ENCODE measurements at regions not wholly inside any gene's neighbourhood (a gene's known extent, or its start where the extent isn't known, plus 50 kb on each side); places are given as distances from the start of the nearest gene placed in this dataset.

DNA sequence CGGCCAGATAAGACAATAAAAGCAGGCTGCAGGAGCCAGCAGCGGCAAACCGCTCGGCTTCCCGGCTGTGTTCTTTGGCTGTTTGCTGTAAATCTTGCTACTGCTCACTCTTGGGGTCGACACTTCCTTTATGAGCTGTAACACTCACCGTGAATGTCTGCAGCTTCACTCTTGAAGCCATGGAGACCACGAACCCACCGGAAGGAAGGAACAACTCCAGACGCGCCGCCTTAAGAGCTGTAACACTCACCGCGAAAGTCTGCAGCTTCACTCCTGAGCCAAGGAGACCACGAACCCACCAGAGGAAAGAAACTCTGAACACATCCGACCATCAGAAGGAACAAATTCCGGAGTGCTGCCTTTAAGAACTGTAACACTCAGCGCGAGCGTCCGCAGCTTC is 451.7 kb downstream of the AGTPBP1 start:
- H3F3A ChIP-seq (ENCODE audit: low read depth) = 0 out of 2 replicates have a peak, but pooled peaks cover 3% of the 10 kb centered on the region
- peak overlapping the region; percentile 46 for H3K4me2 ChIP-seq (ENCODE audit: low read depth, low read length, poor library complexity, severe bottlenecking)
- H3K9me3 ChIP-seq (ENCODE audit: insufficient read depth, low read depth, low read length) = no peaks in the 10 kb centered on the region
- H3K79me2 ChIP-seq (ENCODE audit: insufficient read depth, low read length) = no peaks in the 10 kb centered on the region
- peaks cover 16% of the 10 kb centered on the region for H3K27me3 ChIP-seq (ENCODE audit: insufficient read depth, low read length, poor library complexity, severe bottlenecking)
- no peak overlapping the region for H3K9ac ChIP-seq (ENCODE audit: low read depth, low read length, poor library complexity, severe bottlenecking)
- no peaks in the 10 kb centered on the region for H3K9me2 ChIP-seq (replicated peaks; ENCODE audit: low read depth, low read length)
- peak overlapping the region; percentile 14 for H3K4me3 ChIP-seq (ENCODE audit: low read length, poor library complexity, severe bottlenecking)
- no peaks in the 10 kb centered on the region for H4K20me1 ChIP-seq (ENCODE audit: insufficient read depth, low read length, poor library complexity, severe bottlenecking)
- H2AFZ ChIP-seq (ENCODE audit: low read length) = no peak overlapping the region
- H3K4me1 ChIP-seq (ENCODE audit: insufficient read depth, low read length, poor library complexity, severe bottlenecking) = peaks cover 7% of the 10 kb centered on the region
- H3K36me3 ChIP-seq (ENCODE audit: insufficient read depth, low read length) = no peaks in the 10 kb centered on the region
- TF ChIP-seq EZH2phosphoT487 (IDR thresholded peaks at IDR 0.05; ENCODE audit: borderline replicate concordance) = peak; percentile 32; the same call in 1 of the 2 replicates
- TF ChIP-seq, protein P1, sequence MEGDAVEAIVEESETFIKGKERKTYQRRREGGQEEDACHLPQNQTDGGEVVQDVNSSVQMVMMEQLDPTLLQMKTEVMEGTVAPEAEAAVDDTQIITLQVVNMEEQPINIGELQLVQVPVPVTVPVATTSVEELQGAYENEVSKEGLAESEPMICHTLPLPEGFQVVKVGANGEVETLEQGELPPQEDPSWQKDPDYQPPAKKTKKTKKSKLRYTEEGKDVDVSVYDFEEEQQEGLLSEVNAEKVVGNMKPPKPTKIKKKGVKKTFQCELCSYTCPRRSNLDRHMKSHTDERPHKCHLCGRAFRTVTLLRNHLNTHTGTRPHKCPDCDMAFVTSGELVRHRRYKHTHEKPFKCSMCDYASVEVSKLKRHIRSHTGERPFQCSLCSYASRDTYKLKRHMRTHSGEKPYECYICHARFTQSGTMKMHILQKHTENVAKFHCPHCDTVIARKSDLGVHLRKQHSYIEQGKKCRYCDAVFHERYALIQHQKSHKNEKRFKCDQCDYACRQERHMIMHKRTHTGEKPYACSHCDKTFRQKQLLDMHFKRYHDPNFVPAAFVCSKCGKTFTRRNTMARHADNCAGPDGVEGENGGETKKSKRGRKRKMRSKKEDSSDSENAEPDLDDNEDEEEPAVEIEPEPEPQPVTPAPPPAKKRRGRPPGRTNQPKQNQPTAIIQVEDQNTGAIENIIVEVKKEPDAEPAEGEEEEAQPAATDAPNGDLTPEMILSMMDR (conservative IDR thresholded peaks at IDR 0.05; ENCODE audit: low read length) = no peak

DNA sequence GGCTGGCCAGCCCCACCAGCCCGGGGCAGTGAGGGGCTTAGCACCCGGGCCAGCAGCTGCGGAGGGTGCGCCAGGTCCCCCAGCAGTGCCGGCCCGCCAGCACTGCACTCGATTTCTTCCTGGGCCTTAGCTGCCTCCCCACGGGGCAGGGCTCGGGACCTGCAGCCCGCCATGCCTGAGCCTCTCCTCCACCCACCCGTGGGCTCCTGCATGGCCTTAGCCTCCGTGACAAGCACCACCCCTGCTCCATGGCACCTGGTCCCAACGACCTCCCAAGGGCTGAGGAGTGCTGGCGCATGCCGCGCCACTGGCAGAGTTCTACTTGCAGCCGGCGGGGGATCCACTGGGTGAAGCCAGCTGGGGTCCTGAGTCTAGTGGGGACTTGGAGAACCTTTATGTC is 452.6 kb downstream of the AGTPBP1 start:
- Histone ChIP-seq H3K9me3 (ENCODE audit: insufficient read depth, low read depth, low read length) (no peaks in the 10 kb centered on the region), H3K4me2 (ENCODE audit: low read depth, low read length, poor library complexity, severe bottlenecking) (no peak overlapping the region), H4K20me1 (ENCODE audit: insufficient read depth, low read length, poor library complexity, severe bottlenecking) (no peaks in the 10 kb centered on the region), H3K36me3 (ENCODE audit: insufficient read depth, low read length) (no peaks in the 10 kb centered on the region), H3K27me3 (ENCODE audit: insufficient read depth, low read length, poor library complexity, severe bottlenecking) (peaks cover 16% of the 10 kb centered on the region), H3F3A (ENCODE audit: low read depth) (0 out of 2 replicates have a peak, but pooled peaks cover 3% of the 10 kb centered on the region), H3K4me3 (ENCODE audit: low read length, poor library complexity, severe bottlenecking) (no peak overlapping the region), H2AFZ (ENCODE audit: low read length) (no peak overlapping the region), H3K9me2 (replicated peaks; ENCODE audit: low read depth, low read length) (no peaks in the 10 kb centered on the region), H3K9ac (ENCODE audit: low read depth, low read length, poor library complexity, severe bottlenecking) (no peak overlapping the region), H3K79me2 (ENCODE audit: insufficient read depth, low read length) (no peaks in the 10 kb centered on the region), H3K4me1 (ENCODE audit: insufficient read depth, low read length, poor library complexity, severe bottlenecking) (peaks cover 7% of the 10 kb centered on the region)
- no peak for TF ChIP-seq EZH2phosphoT487 (IDR thresholded peaks at IDR 0.05; ENCODE audit: borderline replicate concordance)
- TF ChIP-seq, protein P1 (conservative IDR thresholded peaks at IDR 0.05; ENCODE audit: low read length) = no peak

DNA sequence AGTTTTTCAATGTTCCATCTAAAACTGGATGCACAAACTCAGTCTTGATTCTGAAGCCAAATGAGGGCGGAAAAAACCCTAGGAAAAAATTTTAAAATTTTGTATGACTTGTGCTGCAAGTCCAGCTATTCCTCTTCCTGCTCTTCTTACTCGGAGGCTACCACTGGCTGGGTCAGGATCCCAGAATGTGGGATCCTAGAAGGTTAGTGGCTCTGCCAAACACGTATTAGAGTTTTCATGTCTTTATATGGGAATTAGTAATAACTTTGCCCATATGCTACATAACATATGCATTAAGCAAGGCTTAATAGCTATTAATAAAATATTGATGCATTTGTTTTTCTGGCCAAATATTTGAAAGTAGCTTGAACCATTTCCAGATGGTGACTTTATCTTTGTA is 458.3 kb downstream of the AGTPBP1 start:
- Histone ChIP-seq H3K4me2 (ENCODE audit: low read depth, low read length, poor library complexity, severe bottlenecking) (no peak overlapping the region), H3K9me3 (ENCODE audit: insufficient read depth, low read depth, low read length) (0 out of 2 replicates have a peak, but pooled peaks cover 3% of the 10 kb centered on the region), H2AFZ (ENCODE audit: low read length) (no peak overlapping the region), H3F3A (ENCODE audit: low read depth) (no peaks in the 10 kb centered on the region), H3K79me2 (ENCODE audit: insufficient read depth, low read length) (no peaks in the 10 kb centered on the region), H4K20me1 (ENCODE audit: insufficient read depth, low read length, poor library complexity, severe bottlenecking) (no peaks in the 10 kb centered on the region), H3K27me3 (ENCODE audit: insufficient read depth, low read length, poor library complexity, severe bottlenecking) (no peaks in the 10 kb centered on the region), H3K4me3 (ENCODE audit: low read length, poor library complexity, severe bottlenecking) (no peak overlapping the region), H3K9ac (ENCODE audit: low read depth, low read length, poor library complexity, severe bottlenecking) (no peak overlapping the region), H3K36me3 (ENCODE audit: insufficient read depth, low read length) (no peaks in the 10 kb centered on the region), H3K9me2 (replicated peaks; ENCODE audit: low read depth, low read length) (no peaks in the 10 kb centered on the region), H3K4me1 (ENCODE audit: insufficient read depth, low read length, poor library complexity, severe bottlenecking) (no peaks in the 10 kb centered on the region)
- TF ChIP-seq, protein P1 (conservative IDR thresholded peaks at IDR 0.05; ENCODE audit: low read length) = no peak
- no peak for TF ChIP-seq EZH2phosphoT487 (IDR thresholded peaks at IDR 0.05; ENCODE audit: borderline replicate concordance)

Data from Loucy (cell line).